Lower leg skin (tissue), 4 donors: ENCODE measurements at regions not wholly inside any gene's neighbourhood (a gene's known extent, or its start where the extent isn't known, plus 50 kb on each side); places are given as distances from the start of the nearest gene placed in this dataset.
"Not testable (repeated sequence)": the region's sequence is repeated elsewhere in the genome, so short reads cannot be mapped to it uniquely, and the experiment has no call there.

Experiments
- DNase-seq, 2 donors: peaks; one replicate each; pipeline ENCODE4 v3.0.0-alpha.2; 2019; ENCODE audit warnings: low spot score in 2 of 2
- H3K4me3 ChIP-seq: fragments of 200-600 bp; sonication (generic); 2 replicates; pipeline ENCODE4 v1.5.1; 2017; ENCODE audit warnings: mild to moderate bottlenecking, low read depth; ENCODE audit not compliant: poor library complexity, severe bottlenecking
- CTCF ChIP-seq, 3 donors: fragments of 450-650 bp; IDR thresholded peaks; one replicate each; pipeline ENCODE4 v1.5.1; 2016; ENCODE audit warnings: antibody characterized with exemption in 3 of 3, mild to moderate bottlenecking in 3 of 3, moderate library complexity in 2 of 3
- POLR2A ChIP-seq, 2 donors: fragments of 450-650 bp; IDR thresholded peaks; one replicate each; pipeline ENCODE4 v1.6.1; 2016 to 2017; ENCODE audit warnings: antibody characterized with exemption in 2 of 2, mild to moderate bottlenecking in 1 of 2, moderate library complexity in 1 of 2
- WGBS, 2 donors: methylation state at CpG; one replicate each; pipeline ENCODE4 v1.1.5; 2018; 5-methylcytosine and 5-hydroxymethylcytosine counted together
- intact Hi-C: fragments of 100-400 bp; cut with DNase I; formaldehyde crosslinking; loops from one replicate; pipeline ENCODE4 v1.15.0; 2023; ENCODE audit warnings: low total_unique reads

- H3K4me3 ChIP-seq = no peak overlapping the region
- intact Hi-C loops = no loop called here
- WGBS, 2 donors = 83 to 85% methylated on average over 1 of the region's 1 CpG
- no peak for DNase-seq
- TF ChIP-seq POLR2A (IDR thresholded peaks at IDR 0.05) = no peak
- no peak for TF ChIP-seq CTCF (IDR thresholded peaks at IDR 0.05)
Measured at GRCh38 chr4:82104578-82104977, 269.2 kb downstream of the HNRNPD start.

GRCh38 chr4:82099928-82100579 is 273.7 kb downstream of the HNRNPD start:
- no peak for DNase-seq
- TF ChIP-seq CTCF (IDR thresholded peaks at IDR 0.05) = no peak
- TF ChIP-seq POLR2A (IDR thresholded peaks at IDR 0.05) = no peak
- H3K4me3 ChIP-seq = no peak overlapping the region
- 42 to 59% methylated on average over 6 of the region's 6 CpGs for WGBS, 2 donors
- intact Hi-C loops = no loop called here

GRCh38 chr4:82097504-82097903 is 276.3 kb downstream of the HNRNPD start:
- H3K4me3 ChIP-seq = no peak overlapping the region
- 39 to 49% methylated on average over 3 of the region's 3 CpGs for WGBS, 2 donors
- TF ChIP-seq POLR2A (IDR thresholded peaks at IDR 0.05) (no peak), CTCF (IDR thresholded peaks at IDR 0.05) (no peak)
- no peak for DNase-seq
- intact Hi-C loops = no loop called here

- no peak overlapping the region for H3K4me3 ChIP-seq
- intact Hi-C loops = no loop called here
- 47 to 52% methylated on average over 2 of the region's 2 CpGs for WGBS, 2 donors
- TF ChIP-seq POLR2A (IDR thresholded peaks at IDR 0.05) = no peak
- no peak for TF ChIP-seq CTCF (IDR thresholded peaks at IDR 0.05)
- DNase-seq = no peak
Measured at GRCh38 chr4:82090717-82091116, 283.1 kb downstream of the HNRNPD start.

- intact Hi-C loops = no loop called here
- no peak for DNase-seq
- 85 to 90% methylated on average over 1 of the region's 1 CpG for WGBS, 2 donors
- TF ChIP-seq CTCF (IDR thresholded peaks at IDR 0.05) (no peak), POLR2A (IDR thresholded peaks at IDR 0.05) (no peak)
- no peak overlapping the region for H3K4me3 ChIP-seq
Measured at GRCh38 chr4:82084747-82085146, 289.0 kb downstream of the HNRNPD start.

GRCh38 chr4:82077471-82077995 is 296.3 kb downstream of the HNRNPD start:
- H3K4me3 ChIP-seq, intact Hi-C loops, DNase-seq: not testable (repeated sequence)

More at GRCh38 chr4:82077471-82077995, 296.3 kb downstream of the HNRNPD start:
- WGBS, 2 donors = 87 to 91% methylated on average over 24 to 26 of the region's 31 CpGs
